Gastroesophageal sphincter (tissue), 4 donors: ENCODE measurements at regions not wholly inside any gene's neighbourhood (a gene's known extent, or its start where the extent isn't known, plus 50 kb on each side); places are given as distances from the start of the nearest gene placed in this dataset.

Experiments used
- ATAC-seq: fragments of 150-250 bp; one replicate; pipeline ENCODE4 v1.9.1; 2016; ENCODE audit warnings: mild to moderate bottlenecking, moderate library complexity
- H3K27ac ChIP-seq, 4 donors: fragments of 200-600 bp; sonication (generic) in 3 of 4; 1 replicate in 3 of 4; 2 replicates in 1 of 4; pipeline ENCODE4 v1.5.1; 2016 to 2019
- H3K27me3 ChIP-seq: fragments of 200-600 bp; sonication (generic); one replicate; pipeline ENCODE4 v1.5.1; 2019
- H3K36me3 ChIP-seq, 2 donors: fragments of 200-600 bp; sonication (generic); one replicate each; pipeline ENCODE4 v1.5.1; 2019; ENCODE audit warnings: control low read depth in 1 of 2
- H3K4me1 ChIP-seq, 3 donors: fragments of 200-600 bp; sonication (generic); 1 replicate in 2 of 3; 2 replicates in 1 of 3; pipeline ENCODE4 v1.5.1; 2016 to 2019; ENCODE audit warnings: control low read depth in 2 of 3
- H3K4me3 ChIP-seq, 2 donors: fragments of 200-600 bp; sonication (generic); one replicate each; pipeline ENCODE4 v1.5.1; 2019; ENCODE audit warnings: mild to moderate bottlenecking in 1 of 2, moderate library complexity in 1 of 2
- H3K9me3 ChIP-seq, 3 donors: fragments of 200-600 bp; sonication (generic); one replicate each; pipeline ENCODE4 v1.5.1; 2017 to 2019; ENCODE audit warnings: control low read depth in 2 of 3
- EP300 ChIP-seq: sonication (generic); formaldehyde crosslinking; IDR thresholded peaks from one replicate; pipeline ENCODE4 v1.6.1; 2017; ENCODE audit warnings: antibody characterized with exemption, mild to moderate bottlenecking
- POLR2A ChIP-seq, 2 donors: fragments of 450-650 bp; IDR thresholded peaks; one replicate each; pipeline ENCODE4 v1.6.1; 2017; ENCODE audit warnings: antibody characterized with exemption in 2 of 2, mild to moderate bottlenecking in 2 of 2, moderate library complexity in 1 of 2
- POLR2AphosphoS5 ChIP-seq: sonication (generic); formaldehyde crosslinking; IDR thresholded peaks from one replicate; pipeline ENCODE4 v1.6.1; 2017; ENCODE audit warnings: antibody characterized with exemption
- WGBS, 2 donors: methylation state at CpG; one replicate each; pipeline ENCODE4 v1.1.5; 2018; ENCODE audit warnings: low coverage in 1 of 2; 5-methylcytosine and 5-hydroxymethylcytosine counted together
- TF ChIP-seq, protein P1 (sequence below), 4 experiments: fragments of 200-600 bp in 2 of 4; fragments of 450-650 bp in 2 of 4; sonication (generic) in 1 of 4; IDR thresholded peaks; one replicate each; pipeline ENCODE4 v1.5.1; 2017 to 2019; ENCODE audit warnings: antibody characterized with exemption in 4 of 4, mild to moderate bottlenecking in 2 of 4, moderate library complexity in 2 of 4

DNA sequence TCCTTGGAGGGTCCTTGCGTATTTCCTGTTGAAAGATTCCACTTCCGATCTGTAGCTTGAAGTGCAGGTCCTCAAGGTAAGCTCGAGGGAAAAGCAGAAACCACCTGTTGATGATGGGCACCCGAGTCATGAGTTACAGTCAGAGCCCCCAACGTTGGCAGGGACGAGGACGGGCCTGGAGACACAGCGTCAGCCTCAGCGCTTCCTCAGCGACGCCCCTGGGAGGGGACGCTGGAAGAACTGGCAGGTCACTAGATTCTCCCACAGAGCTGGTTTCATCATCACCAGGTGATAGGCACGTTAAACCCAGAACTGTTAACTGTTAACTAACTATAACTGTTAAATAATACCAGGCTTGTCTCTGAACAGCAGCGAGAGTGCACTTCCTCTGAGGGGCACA lies 101.8 kb downstream of the TNFAIP2 start:
- WGBS, 2 donors: 63% methylated on average over 7 of the region's 14 CpGs; no CpG with 5 or more reads in 1 of the 2 donors
- no peaks in the 10 kb centered on the region for H3K9me3 ChIP-seq
- ATAC-seq: no peak
- no peaks in the 10 kb centered on the region for H3K36me3 ChIP-seq
- H3K27ac ChIP-seq: no peak overlapping the region
- H3K4me3 ChIP-seq: no peak overlapping the region
- peaks cover 88% of the 10 kb centered on the region for H3K27me3 ChIP-seq
- TF ChIP-seq POLR2A (IDR thresholded peaks at IDR 0.05): no peak
- TF ChIP-seq POLR2AphosphoS5: no peak
- TF ChIP-seq, protein P1, sequence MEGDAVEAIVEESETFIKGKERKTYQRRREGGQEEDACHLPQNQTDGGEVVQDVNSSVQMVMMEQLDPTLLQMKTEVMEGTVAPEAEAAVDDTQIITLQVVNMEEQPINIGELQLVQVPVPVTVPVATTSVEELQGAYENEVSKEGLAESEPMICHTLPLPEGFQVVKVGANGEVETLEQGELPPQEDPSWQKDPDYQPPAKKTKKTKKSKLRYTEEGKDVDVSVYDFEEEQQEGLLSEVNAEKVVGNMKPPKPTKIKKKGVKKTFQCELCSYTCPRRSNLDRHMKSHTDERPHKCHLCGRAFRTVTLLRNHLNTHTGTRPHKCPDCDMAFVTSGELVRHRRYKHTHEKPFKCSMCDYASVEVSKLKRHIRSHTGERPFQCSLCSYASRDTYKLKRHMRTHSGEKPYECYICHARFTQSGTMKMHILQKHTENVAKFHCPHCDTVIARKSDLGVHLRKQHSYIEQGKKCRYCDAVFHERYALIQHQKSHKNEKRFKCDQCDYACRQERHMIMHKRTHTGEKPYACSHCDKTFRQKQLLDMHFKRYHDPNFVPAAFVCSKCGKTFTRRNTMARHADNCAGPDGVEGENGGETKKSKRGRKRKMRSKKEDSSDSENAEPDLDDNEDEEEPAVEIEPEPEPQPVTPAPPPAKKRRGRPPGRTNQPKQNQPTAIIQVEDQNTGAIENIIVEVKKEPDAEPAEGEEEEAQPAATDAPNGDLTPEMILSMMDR (IDR thresholded peaks at IDR 0.05): no peak
- no peak for TF ChIP-seq EP300
- peaks cover 0 to 13% (median 7%) of the 10 kb centered on the region in 3 donors for H3K4me1 ChIP-seq

DNA sequence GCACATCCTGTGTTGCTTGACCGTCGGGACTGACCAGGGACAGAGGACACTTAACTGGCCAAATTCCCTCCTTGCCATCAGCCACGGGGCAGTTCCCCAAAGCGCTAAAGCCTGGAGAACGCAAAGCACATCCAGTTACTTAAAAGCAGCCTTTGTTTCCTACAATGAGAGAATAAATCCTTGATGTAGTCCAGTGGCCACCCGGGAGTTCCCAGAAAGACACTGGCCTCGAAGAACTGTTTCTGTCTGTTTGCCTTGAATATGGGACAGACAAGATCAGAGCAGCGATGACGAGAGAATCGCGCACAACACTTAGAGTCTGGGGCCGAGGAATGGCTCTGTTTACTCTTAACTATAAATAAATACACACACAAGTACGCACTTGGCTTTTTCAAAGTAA lies 102.2 kb downstream of the TNFAIP2 start:
- no peak for ATAC-seq
- Histone ChIP-seq H3K27me3 (peaks cover 88% of the 10 kb centered on the region), H3K4me1 (peaks cover 0 to 9% (median 4%) of the 10 kb centered on the region in 3 donors), H3K4me3 (no peak overlapping the region), H3K36me3 (no peaks in the 10 kb centered on the region), H3K9me3 (no peaks in the 10 kb centered on the region), H3K27ac (no peak overlapping the region)
- TF ChIP-seq POLR2AphosphoS5: no peak
- TF ChIP-seq, protein P1 (IDR thresholded peaks at IDR 0.05): no peak
- no peak for TF ChIP-seq EP300
- no peak for TF ChIP-seq POLR2A (IDR thresholded peaks at IDR 0.05)
- 58 to 70% methylated on average over 6 to 8 of the region's 13 CpGs for WGBS, 2 donors

DNA sequence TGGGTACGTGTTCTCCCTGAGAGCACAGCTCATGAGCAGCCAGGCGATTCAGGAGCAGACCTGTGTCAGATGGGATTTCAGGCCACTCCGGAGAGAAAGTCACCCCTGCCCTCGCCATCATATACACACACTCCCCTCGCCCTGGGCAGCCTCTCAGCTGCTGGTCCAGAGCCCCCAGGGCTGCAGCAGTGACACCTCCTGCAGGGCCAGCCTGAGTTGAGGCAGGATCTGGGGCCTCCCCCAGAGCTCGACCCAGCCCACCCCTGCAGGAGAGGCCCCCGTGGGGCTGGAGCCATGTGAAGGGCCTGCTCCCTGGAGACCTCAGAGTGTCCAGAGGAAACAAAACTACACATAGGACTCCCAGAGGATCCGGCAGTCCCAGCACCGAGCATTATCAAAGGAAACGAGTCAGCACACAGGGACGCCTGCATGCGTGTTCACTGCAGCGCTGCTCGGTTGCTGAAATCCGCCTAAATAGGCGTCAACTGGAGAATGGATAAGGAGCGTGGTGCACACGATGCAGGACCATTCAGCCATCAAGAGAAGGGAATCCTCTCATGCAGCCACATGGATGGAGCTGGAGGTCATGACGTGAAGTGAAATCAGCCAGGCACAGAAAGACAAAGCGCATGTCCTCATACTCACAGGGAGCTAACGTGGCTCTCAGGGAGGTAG lies 104.0 kb downstream of the TNFAIP2 start:
- Histone ChIP-seq H3K27me3 (peaks cover 83% of the 10 kb centered on the region), H3K4me3 (no peak overlapping the region), H3K36me3 (no peaks in the 10 kb centered on the region), H3K9me3 (no peaks in the 10 kb centered on the region), H3K4me1 (no peaks in the 10 kb centered on the region), H3K27ac (no peak overlapping the region)
- WGBS, 2 donors: 74% methylated on average over 6 to 11 of the region's 21 CpGs
- no peak for ATAC-seq
- TF ChIP-seq, protein P1 (IDR thresholded peaks at IDR 0.05): no peak

DNA sequence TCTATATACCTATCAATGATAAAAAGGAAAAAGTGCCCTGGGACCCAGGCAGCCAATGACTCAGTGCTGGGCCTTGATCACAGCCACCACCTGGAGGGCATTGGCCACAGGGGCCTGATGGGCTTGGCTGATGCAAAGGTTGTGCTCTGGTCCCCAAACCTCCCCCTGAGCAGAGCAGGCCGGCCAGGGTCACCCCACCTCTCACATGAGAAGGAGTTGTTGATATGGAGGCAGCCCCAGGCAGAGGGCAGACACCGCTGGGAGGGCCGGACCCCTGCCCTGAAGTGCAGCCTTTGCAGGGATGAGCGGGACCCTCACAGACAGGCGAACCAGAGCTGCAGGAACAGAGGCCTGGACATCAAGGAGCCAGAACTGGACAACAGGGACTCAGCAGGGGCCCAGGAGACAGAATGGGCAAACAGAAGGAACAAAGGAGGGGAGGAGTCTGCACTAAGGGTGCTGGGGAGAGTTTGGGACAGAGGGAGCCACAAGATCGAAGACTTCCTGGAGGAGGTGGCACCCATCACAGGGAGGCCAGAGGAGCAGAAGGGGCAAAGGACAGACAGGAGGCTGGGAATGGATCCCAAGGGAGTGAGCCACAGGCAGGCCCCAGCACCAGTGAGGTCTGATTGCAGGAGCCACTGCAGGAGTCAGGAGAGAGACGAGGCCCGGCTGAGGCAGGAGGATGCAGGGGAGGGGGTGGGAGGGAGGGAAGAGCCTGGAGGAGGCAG lies 105.0 kb downstream of the TNFAIP2 start:
- H3K9me3 ChIP-seq: no peaks in the 10 kb centered on the region

More for the DNA sequence above, 105.0 kb downstream of the TNFAIP2 start:
- H3K36me3 ChIP-seq: no peaks in the 10 kb centered on the region
- H3K27ac ChIP-seq: no peak overlapping the region
- H3K4me3 ChIP-seq: no peak overlapping the region
- H3K4me1 ChIP-seq: no peaks in the 10 kb centered on the region
- peaks cover 79% of the 10 kb centered on the region for H3K27me3 ChIP-seq
- WGBS, 2 donors: 67 to 82% methylated on average over 1 to 3 of the region's 8 CpGs
- no peak for ATAC-seq
- TF ChIP-seq POLR2AphosphoS5 (no peak), POLR2A (IDR thresholded peaks at IDR 0.05) (no peak), EP300 (no peak)
- TF ChIP-seq, protein P1 (IDR thresholded peaks at IDR 0.05): no peak
